ENCODE measurements at regions not wholly inside any gene's neighbourhood (a gene's known extent, or its start where the extent isn't known, plus 50 kb on each side); places are given as distances from the start of the nearest gene placed in this dataset.

DNA sequence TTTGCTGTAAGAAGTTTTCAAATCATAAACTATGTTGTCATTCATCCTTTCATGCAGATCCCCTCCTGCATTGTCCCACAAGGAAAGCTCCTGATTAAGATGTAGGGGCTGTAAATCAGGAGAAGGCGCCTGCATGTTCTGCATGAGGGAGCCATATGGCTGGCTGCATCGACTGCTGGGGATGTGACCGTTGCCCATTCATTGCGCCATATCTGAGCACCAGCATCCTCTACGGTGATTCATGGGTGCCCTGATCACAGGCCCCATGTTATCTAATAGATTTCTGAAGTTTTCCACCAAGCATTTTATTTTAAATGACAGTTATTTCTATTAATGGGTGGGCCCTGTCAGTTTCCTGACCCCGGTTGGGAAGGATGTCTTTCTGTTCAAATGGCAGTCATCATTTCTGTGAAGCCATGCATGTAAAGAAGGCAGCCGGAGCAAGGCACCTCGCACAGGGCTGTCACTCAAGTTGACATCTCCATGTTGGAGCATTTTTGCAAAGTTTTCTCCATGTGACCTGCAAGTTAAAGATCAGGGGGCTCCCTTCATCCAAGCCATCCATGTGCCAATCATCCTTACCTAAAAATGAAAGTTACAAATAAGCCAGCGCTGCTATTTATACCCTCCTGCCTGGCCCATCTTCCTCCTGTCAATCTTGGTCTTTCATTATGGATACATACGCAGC lies 128.8 kb downstream of the TEX36 start:
- Histone ChIP-seq H3K4me3 (ENCODE audit: low read depth, low read length) (no peak overlapping the region), H3K27me3 (ENCODE audit: control insufficient read depth, insufficient read depth, low read length) (no peaks in the 10 kb centered on the region), H3K36me3 (ENCODE audit: control insufficient read depth, insufficient read depth, low read length) (no peaks in the 10 kb centered on the region), H3K4me1 (ENCODE audit: control insufficient read depth, insufficient read depth, low read length, poor library complexity, severe bottlenecking) (no peaks in the 10 kb centered on the region), H3K27ac (ENCODE audit: insufficient read depth, low read length, poor library complexity, severe bottlenecking) (no peak overlapping the region), H3K9me3 (ENCODE audit: control insufficient read depth in 2 of 2, low read length in 2 of 2) (no peaks in the 10 kb centered on the region)
- ATAC-seq (ENCODE audit: low read depth in 2 of 2) (no peak), DNase-seq (no peak)
- H3K27me3 Mint-ChIP-seq = no peaks in the 10 kb centered on the region
- no peaks in the 10 kb centered on the region for H3K9me3 Mint-ChIP-seq
- H3K27ac Mint-ChIP-seq = no peak overlapping the region
- no peaks in the 10 kb centered on the region for H3K4me1 Mint-ChIP-seq
- H3K36me3 Mint-ChIP-seq = no peaks in the 10 kb centered on the region
- no peak overlapping the region for H3K4me3 Mint-ChIP-seq

DNA sequence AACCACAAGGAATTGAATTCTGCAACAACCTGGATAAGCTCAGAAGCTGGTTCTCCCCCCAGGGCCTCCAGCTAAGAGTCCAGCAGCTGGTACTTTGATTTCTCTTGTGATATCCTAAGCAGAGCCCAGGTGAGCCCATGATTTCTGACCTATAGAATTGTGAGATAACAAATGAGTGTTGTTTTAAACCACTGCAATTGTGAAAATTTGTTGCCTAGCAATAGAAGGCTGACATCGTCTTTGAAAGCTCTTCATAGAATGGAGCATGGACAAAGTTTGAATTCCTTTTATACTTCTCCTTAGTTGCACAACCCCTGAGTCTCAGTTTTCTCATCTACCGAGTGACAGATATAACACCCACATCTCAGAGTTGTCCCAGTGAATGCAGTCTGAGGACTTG lies 129.9 kb downstream of the TEX36 start:
- no peak overlapping the region for H3K4me3 Mint-ChIP-seq

DNA sequence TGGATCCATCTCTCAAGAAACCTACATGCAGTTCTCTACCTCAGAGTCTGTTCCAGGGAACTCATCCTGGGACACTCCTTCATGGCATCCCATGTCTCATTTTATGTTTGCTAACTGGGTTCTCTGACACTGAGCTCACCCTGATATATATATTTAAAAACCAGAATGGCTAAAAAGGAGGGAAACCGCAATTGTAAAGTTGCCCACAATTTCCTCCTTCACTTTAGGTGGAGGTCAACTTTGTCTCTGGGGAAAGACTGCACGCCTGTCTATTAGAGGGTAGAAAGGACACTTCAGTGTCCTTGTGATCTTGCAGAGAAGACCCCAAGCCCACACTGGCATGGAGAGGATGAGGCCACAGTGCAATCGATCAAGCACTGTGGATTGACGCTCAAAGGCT lies 131.7 kb downstream of the TEX36 start:
- ATAC-seq (ENCODE audit: low read depth in 2 of 2) (no peak), DNase-seq (no peak)
- H3K4me3 Mint-ChIP-seq = no peak overlapping the region
- H3K27me3 Mint-ChIP-seq = no peaks in the 10 kb centered on the region
- no peaks in the 10 kb centered on the region for H3K36me3 Mint-ChIP-seq
- no peak overlapping the region for H3K4me3 ChIP-seq (ENCODE audit: low read depth, low read length)
- no peaks in the 10 kb centered on the region for H3K4me1 ChIP-seq (ENCODE audit: control insufficient read depth, insufficient read depth, low read length, poor library complexity, severe bottlenecking)
- no peak overlapping the region for H3K27ac ChIP-seq (ENCODE audit: insufficient read depth, low read length, poor library complexity, severe bottlenecking)
- no peaks in the 10 kb centered on the region for H3K9me3 ChIP-seq (ENCODE audit: control insufficient read depth in 2 of 2, low read length in 2 of 2)
- no peaks in the 10 kb centered on the region for H3K27me3 ChIP-seq (ENCODE audit: control insufficient read depth, insufficient read depth, low read length)
- no peaks in the 10 kb centered on the region for H3K36me3 ChIP-seq (ENCODE audit: control insufficient read depth, insufficient read depth, low read length)
- H3K4me1 Mint-ChIP-seq = no peaks in the 10 kb centered on the region
- no peak overlapping the region for H3K27ac Mint-ChIP-seq
- H3K9me3 Mint-ChIP-seq = no peaks in the 10 kb centered on the region

More for the DNA sequence above, 129.9 kb downstream of the TEX36 start:
- H3K4me1 ChIP-seq (ENCODE audit: control insufficient read depth, insufficient read depth, low read length, poor library complexity, severe bottlenecking) = no peaks in the 10 kb centered on the region
- H3K9me3 ChIP-seq (ENCODE audit: control insufficient read depth in 2 of 2, low read length in 2 of 2) = no peaks in the 10 kb centered on the region
- H3K4me1 Mint-ChIP-seq = no peaks in the 10 kb centered on the region
- no peak for ATAC-seq (ENCODE audit: low read depth in 2 of 2)
- H3K27me3 ChIP-seq (ENCODE audit: control insufficient read depth, insufficient read depth, low read length) = no peaks in the 10 kb centered on the region
- no peaks in the 10 kb centered on the region for H3K9me3 Mint-ChIP-seq
- H3K36me3 Mint-ChIP-seq = no peaks in the 10 kb centered on the region
- no peak overlapping the region for H3K27ac ChIP-seq (ENCODE audit: insufficient read depth, low read length, poor library complexity, severe bottlenecking)
- no peak overlapping the region for H3K27ac Mint-ChIP-seq
- H3K27me3 Mint-ChIP-seq = no peaks in the 10 kb centered on the region
- DNase-seq = no peak
- H3K4me3 ChIP-seq (ENCODE audit: low read depth, low read length) = no peak overlapping the region
- no peaks in the 10 kb centered on the region for H3K36me3 ChIP-seq (ENCODE audit: control insufficient read depth, insufficient read depth, low read length)

DNA sequence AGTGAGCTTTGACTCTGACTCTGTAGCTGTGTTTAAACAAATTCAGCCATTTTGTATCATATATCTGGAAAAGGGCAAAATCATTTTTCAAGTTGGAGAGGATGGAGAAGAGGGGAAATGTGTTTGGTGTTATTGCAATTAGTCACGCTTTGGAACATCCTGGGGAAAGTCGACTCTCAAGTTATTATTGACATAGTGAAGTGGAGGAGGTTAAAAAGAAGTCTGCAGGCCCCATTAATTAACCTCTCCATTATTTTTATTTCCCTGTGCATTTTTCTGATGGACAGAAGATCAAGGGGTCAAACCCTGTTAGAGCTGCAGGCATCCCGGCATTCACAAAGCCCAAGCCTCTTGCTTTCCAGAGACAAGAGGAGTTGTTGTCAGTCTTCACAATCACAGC lies 132.6 kb downstream of the TEX36 start:
- H3K9me3 ChIP-seq (ENCODE audit: control insufficient read depth in 2 of 2, low read length in 2 of 2) = no peaks in the 10 kb centered on the region
- no peaks in the 10 kb centered on the region for H3K27me3 Mint-ChIP-seq
- H3K36me3 ChIP-seq (ENCODE audit: control insufficient read depth, insufficient read depth, low read length) = no peaks in the 10 kb centered on the region
- no peak overlapping the region for H3K27ac Mint-ChIP-seq
- H3K4me3 Mint-ChIP-seq = no peak overlapping the region
- H3K4me1 Mint-ChIP-seq = no peaks in the 10 kb centered on the region
- no peaks in the 10 kb centered on the region for H3K9me3 Mint-ChIP-seq
- H3K27me3 ChIP-seq (ENCODE audit: control insufficient read depth, insufficient read depth, low read length) = no peaks in the 10 kb centered on the region
- H3K4me1 ChIP-seq (ENCODE audit: control insufficient read depth, insufficient read depth, low read length, poor library complexity, severe bottlenecking) = no peaks in the 10 kb centered on the region
- DNase-seq (no peak), ATAC-seq (ENCODE audit: low read depth in 2 of 2) (no peak)
- no peak overlapping the region for H3K4me3 ChIP-seq (ENCODE audit: low read depth, low read length)
- H3K36me3 Mint-ChIP-seq = no peaks in the 10 kb centered on the region
- H3K27ac ChIP-seq (ENCODE audit: insufficient read depth, low read length, poor library complexity, severe bottlenecking) = no peak overlapping the region

DNA sequence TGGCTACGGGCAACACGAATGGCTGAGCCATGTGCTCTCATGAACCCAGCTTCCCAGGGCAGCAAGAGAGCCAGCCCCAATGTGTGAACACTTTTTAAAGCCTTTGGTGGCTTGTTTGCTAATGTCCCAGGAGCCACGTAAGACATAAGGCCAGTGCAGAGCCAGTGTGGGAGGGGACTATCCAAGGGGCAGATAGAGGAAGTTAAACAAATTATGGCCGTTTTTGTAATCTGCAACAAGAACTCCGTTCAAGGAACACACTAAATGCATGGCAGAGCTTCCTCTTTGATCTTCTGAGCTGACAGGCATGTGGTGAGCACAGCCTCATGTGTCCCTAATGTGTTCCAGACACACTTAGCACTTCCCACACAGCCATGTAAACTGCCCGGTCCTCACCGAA lies 133.3 kb downstream of the TEX36 start:
- Mint-ChIP-seq H3K9me3 (peaks cover 0 to 3% (median 0%) of the 10 kb centered on the region in 7 donors), H3K4me3 (no peak overlapping the region), H3K4me1 (no peaks in the 10 kb centered on the region), H3K27ac (no peak overlapping the region), H3K36me3 (no peaks in the 10 kb centered on the region), H3K27me3 (no peaks in the 10 kb centered on the region)
- Histone ChIP-seq H3K27me3 (ENCODE audit: control insufficient read depth, insufficient read depth, low read length) (no peaks in the 10 kb centered on the region), H3K27ac (ENCODE audit: insufficient read depth, low read length, poor library complexity, severe bottlenecking) (no peak overlapping the region), H3K9me3 (ENCODE audit: control insufficient read depth in 2 of 2, low read length in 2 of 2) (no peaks in the 10 kb centered on the region), H3K4me3 (ENCODE audit: low read depth, low read length) (no peak overlapping the region), H3K4me1 (ENCODE audit: control insufficient read depth, insufficient read depth, low read length, poor library complexity, severe bottlenecking) (no peaks in the 10 kb centered on the region), H3K36me3 (ENCODE audit: control insufficient read depth, insufficient read depth, low read length) (no peaks in the 10 kb centered on the region)
- no peak for DNase-seq
- no peak for ATAC-seq (ENCODE audit: low read depth in 2 of 2)

DNA sequence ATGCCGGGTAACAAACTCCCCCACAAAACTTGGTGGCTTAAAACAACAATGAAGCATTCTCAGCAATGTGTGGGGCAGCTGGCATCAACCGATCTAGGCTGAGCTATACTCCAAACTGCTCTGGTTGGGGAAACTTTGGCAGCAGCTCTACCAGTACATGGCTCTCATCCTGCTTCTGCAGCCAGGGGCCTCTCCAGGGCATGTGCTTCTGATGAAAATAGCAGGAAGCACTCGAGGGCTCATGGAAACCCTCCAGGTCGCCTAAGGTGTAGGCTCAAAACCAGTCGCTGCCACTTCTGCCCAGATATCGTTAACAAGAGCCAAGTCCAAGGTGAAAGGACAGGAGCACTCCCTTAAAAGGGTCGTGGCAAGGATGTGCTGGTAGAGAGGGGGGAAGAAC lies 134.1 kb downstream of the TEX36 start:
- H3K27me3 Mint-ChIP-seq = no peaks in the 10 kb centered on the region
- Histone ChIP-seq H3K36me3 (ENCODE audit: control insufficient read depth, insufficient read depth, low read length) (no peaks in the 10 kb centered on the region), H3K4me3 (ENCODE audit: low read depth, low read length) (no peak overlapping the region), H3K4me1 (ENCODE audit: control insufficient read depth, insufficient read depth, low read length, poor library complexity, severe bottlenecking) (no peaks in the 10 kb centered on the region), H3K27me3 (ENCODE audit: control insufficient read depth, insufficient read depth, low read length) (no peaks in the 10 kb centered on the region), H3K27ac (ENCODE audit: insufficient read depth, low read length, poor library complexity, severe bottlenecking) (no peak overlapping the region), H3K9me3 (ENCODE audit: control insufficient read depth in 2 of 2, low read length in 2 of 2) (no peaks in the 10 kb centered on the region)
- H3K9me3 Mint-ChIP-seq = peaks cover 0 to 3% (median 0%) of the 10 kb centered on the region in 7 donors
- no peak overlapping the region for H3K27ac Mint-ChIP-seq
- H3K36me3 Mint-ChIP-seq = no peaks in the 10 kb centered on the region
- H3K4me3 Mint-ChIP-seq = no peak overlapping the region
- ATAC-seq (ENCODE audit: low read depth in 2 of 2) (no peak), DNase-seq (no peak)
- H3K4me1 Mint-ChIP-seq = no peaks in the 10 kb centered on the region

DNA sequence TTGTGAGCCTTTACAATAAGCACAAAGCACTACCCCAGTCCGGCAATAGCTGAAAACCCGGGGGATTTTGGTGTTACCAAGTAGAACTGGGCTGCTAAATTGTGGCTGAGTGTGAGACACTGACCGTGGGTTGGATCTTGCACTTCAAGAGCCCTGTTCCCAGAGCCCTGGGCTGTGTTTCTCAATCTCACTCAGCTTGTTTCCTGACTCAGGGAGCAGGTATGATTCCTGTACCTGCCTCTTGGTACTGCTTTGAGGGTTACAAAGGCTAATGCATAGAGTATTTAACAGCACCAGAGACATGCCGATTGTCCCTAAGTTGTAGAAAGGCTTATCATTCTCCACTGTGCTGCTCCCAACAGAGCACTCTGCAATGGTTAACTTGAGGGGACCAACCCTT lies 134.6 kb downstream of the TEX36 start:
- Histone ChIP-seq H3K27me3 (ENCODE audit: control insufficient read depth, insufficient read depth, low read length) (no peaks in the 10 kb centered on the region), H3K36me3 (ENCODE audit: control insufficient read depth, insufficient read depth, low read length) (no peaks in the 10 kb centered on the region), H3K4me3 (ENCODE audit: low read depth, low read length) (no peak overlapping the region), H3K4me1 (ENCODE audit: control insufficient read depth, insufficient read depth, low read length, poor library complexity, severe bottlenecking) (no peaks in the 10 kb centered on the region), H3K9me3 (ENCODE audit: control insufficient read depth in 2 of 2, low read length in 2 of 2) (no peaks in the 10 kb centered on the region), H3K27ac (ENCODE audit: insufficient read depth, low read length, poor library complexity, severe bottlenecking) (no peak overlapping the region)
- no peaks in the 10 kb centered on the region for H3K27me3 Mint-ChIP-seq
- DNase-seq (no peak), ATAC-seq (ENCODE audit: low read depth in 2 of 2) (no peak)
- H3K36me3 Mint-ChIP-seq = no peaks in the 10 kb centered on the region
- H3K4me3 Mint-ChIP-seq = no peak overlapping the region
- no peaks in the 10 kb centered on the region for H3K4me1 Mint-ChIP-seq
- H3K27ac Mint-ChIP-seq = no peak overlapping the region
- H3K9me3 Mint-ChIP-seq = peaks cover 0 to 3% (median 0%) of the 10 kb centered on the region in 7 donors

DNA sequence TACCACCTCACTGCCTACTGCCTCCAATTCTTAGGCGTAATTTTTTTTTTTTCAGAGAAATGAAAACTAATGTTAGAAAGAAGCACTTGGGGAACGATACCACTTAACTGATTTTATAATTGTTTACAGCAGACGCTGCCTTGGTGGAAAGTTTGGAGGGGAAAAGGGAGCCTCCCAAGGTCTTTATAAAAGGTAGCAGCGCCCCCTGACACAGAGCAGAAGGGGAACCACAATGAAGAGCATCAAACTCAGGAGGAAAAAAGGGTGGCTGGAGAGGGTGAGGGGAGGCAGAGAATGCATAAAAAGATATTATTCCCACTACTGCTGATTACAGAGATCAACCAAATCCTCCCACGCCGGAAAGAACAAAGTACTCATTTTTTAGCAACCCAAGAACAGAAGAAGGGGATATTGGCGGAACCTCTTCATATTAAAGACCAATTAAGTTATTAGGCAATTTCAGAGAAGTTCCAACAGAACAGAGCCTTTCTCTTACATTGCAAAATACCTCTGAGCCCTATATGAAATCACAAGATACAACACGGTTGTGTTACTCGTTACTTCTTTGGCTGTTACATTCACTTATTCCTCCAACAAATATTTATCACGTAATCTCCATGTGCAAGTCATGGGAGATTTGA lies 135.8 kb downstream of the TEX36 start:
- no peaks in the 10 kb centered on the region for H3K36me3 Mint-ChIP-seq
- H3K9me3 ChIP-seq (ENCODE audit: control insufficient read depth in 2 of 2, low read length in 2 of 2) = no peaks in the 10 kb centered on the region
- no peaks in the 10 kb centered on the region for H3K27me3 ChIP-seq (ENCODE audit: control insufficient read depth, insufficient read depth, low read length)
- H3K27me3 Mint-ChIP-seq = no peaks in the 10 kb centered on the region
- peaks cover 0 to 4% (median 0%) of the 10 kb centered on the region in 7 donors for H3K9me3 Mint-ChIP-seq
- no peaks in the 10 kb centered on the region for H3K36me3 ChIP-seq (ENCODE audit: control insufficient read depth, insufficient read depth, low read length)
- H3K27ac Mint-ChIP-seq = no peak overlapping the region
- no peak overlapping the region for H3K27ac ChIP-seq (ENCODE audit: insufficient read depth, low read length, poor library complexity, severe bottlenecking)
- ATAC-seq (ENCODE audit: low read depth in 2 of 2) = no peak
- H3K4me3 Mint-ChIP-seq = no peak overlapping the region
- no peaks in the 10 kb centered on the region for H3K4me1 ChIP-seq (ENCODE audit: control insufficient read depth, insufficient read depth, low read length, poor library complexity, severe bottlenecking)
- no peaks in the 10 kb centered on the region for H3K4me1 Mint-ChIP-seq
- no peak for DNase-seq
- no peak overlapping the region for H3K4me3 ChIP-seq (ENCODE audit: low read depth, low read length)
